ENCODE measurements at regions not wholly inside any gene's neighbourhood (a gene's known extent, or its start where the extent isn't known, plus 50 kb on each side); places are given as distances from the start of the nearest gene placed in this dataset.
"Not testable (repeated sequence)": the region's sequence is repeated elsewhere in the genome, so short reads cannot be mapped to it uniquely, and the experiment has no call there.

- H3K27me3 ChIP-seq (ENCODE audit: control insufficient read depth, insufficient read depth, low read length); H3K9me3 ChIP-seq (replicated peaks; ENCODE audit: control insufficient read depth, low read depth, low read length); H3K4me1 ChIP-seq (ENCODE audit: control insufficient read depth, insufficient read depth, low read length); H3K27ac ChIP-seq (ENCODE audit: low read length); H3K36me3 ChIP-seq (ENCODE audit: control insufficient read depth, insufficient read depth, low read length); H3K4me3 ChIP-seq (ENCODE audit: low read length); DNase-seq: not testable (repeated sequence)
- WGBS (ENCODE audit: insufficient coverage): no CpG with 5 or more reads among the region's 8 CpGs
These were observed 221.0 kb upstream of the LINC00305 start for GRCh38 chr18:64369830-64370440.

- no CpG with 5 or more reads among the region's 4 CpGs for WGBS (ENCODE audit: insufficient coverage)
- Histone ChIP-seq H3K4me1 (ENCODE audit: control insufficient read depth, insufficient read depth, low read length) (no peaks in the 10 kb centered on the region), H3K27me3 (ENCODE audit: control insufficient read depth, insufficient read depth, low read length) (no peaks in the 10 kb centered on the region), H3K36me3 (ENCODE audit: control insufficient read depth, insufficient read depth, low read length) (no peaks in the 10 kb centered on the region), H3K4me3 (ENCODE audit: low read length) (no peak overlapping the region), H3K9me3 (replicated peaks; ENCODE audit: control insufficient read depth, low read depth, low read length) (peaks cover 9% of the 10 kb centered on the region), H3K27ac (ENCODE audit: low read length) (peak overlapping the region; percentile 42)
- peak; percentile 5 for DNase-seq
These were observed 216.2 kb upstream of the LINC00305 start for GRCh38 chr18:64365106-64365505.

DNA sequence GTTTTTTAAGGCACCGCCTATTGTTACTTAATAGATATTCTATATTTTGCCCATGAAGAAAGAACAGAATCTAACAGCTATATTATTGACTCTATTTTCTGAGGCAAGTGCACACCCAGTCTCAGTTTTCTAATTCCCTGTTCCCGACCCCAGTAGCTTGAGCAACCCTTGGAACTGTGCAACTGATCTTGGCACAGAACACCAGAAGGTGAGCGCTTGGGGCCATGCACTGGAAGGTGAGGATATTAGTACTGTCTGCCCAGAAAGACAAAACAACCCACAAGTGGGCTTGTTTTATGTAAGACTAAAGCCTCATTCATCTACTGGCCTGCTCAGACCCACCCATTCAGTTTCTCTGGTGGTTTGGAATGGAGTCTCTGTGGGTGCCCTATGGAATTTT, 188.8 kb upstream of the LINC00305 start:
- no peaks in the 10 kb centered on the region for H3K27me3 ChIP-seq (ENCODE audit: control insufficient read depth, insufficient read depth, low read length)
- H3K9me3 ChIP-seq (replicated peaks; ENCODE audit: control insufficient read depth, low read depth, low read length): no peaks in the 10 kb centered on the region
- WGBS (ENCODE audit: insufficient coverage): no CpG with 5 or more reads among the region's 3 CpGs
- no peaks in the 10 kb centered on the region for H3K4me1 ChIP-seq (ENCODE audit: control insufficient read depth, insufficient read depth, low read length)
- no peak overlapping the region for H3K27ac ChIP-seq (ENCODE audit: low read length)
- no peaks in the 10 kb centered on the region for H3K36me3 ChIP-seq (ENCODE audit: control insufficient read depth, insufficient read depth, low read length)
- H3K4me3 ChIP-seq (ENCODE audit: low read length): no peak overlapping the region
- no peak for DNase-seq

DNA sequence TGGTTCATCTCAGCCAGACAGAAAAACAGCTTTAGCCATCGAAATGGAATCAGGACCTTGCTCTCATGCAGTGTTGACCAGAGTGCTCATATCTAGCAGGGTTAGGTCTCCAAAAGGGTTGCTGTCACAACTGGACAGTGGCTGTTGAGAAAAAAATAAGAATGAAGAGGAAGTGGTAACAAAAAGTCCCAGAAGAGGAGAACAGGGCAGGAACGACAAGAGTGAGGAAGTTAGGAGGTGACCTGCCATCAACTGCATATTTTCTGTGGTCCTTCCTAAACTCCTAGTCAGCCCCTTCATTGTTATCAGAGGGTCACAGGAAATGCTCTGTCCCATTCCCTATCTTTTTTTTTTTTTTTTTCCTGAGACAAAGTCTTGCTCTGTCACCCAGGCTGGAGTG, 188.1 kb upstream of the LINC00305 start:
- WGBS (ENCODE audit: insufficient coverage): 92% methylated on average over 1 of the region's 2 CpGs
- no peaks in the 10 kb centered on the region for H3K9me3 ChIP-seq (replicated peaks; ENCODE audit: control insufficient read depth, low read depth, low read length)
- H3K27ac ChIP-seq (ENCODE audit: low read length): no peak overlapping the region
- no peaks in the 10 kb centered on the region for H3K4me1 ChIP-seq (ENCODE audit: control insufficient read depth, insufficient read depth, low read length)
- no peaks in the 10 kb centered on the region for H3K27me3 ChIP-seq (ENCODE audit: control insufficient read depth, insufficient read depth, low read length)
- no peak overlapping the region for H3K4me3 ChIP-seq (ENCODE audit: low read length)
- DNase-seq: no peak
- H3K36me3 ChIP-seq (ENCODE audit: control insufficient read depth, insufficient read depth, low read length): no peaks in the 10 kb centered on the region

GRCh38 chr18:64334748-64335147, 185.9 kb upstream of the LINC00305 start:
- Histone ChIP-seq H3K36me3 (ENCODE audit: control insufficient read depth, insufficient read depth, low read length) (no peaks in the 10 kb centered on the region), H3K4me1 (ENCODE audit: control insufficient read depth, insufficient read depth, low read length) (no peaks in the 10 kb centered on the region), H3K27me3 (ENCODE audit: control insufficient read depth, insufficient read depth, low read length) (no peaks in the 10 kb centered on the region), H3K9me3 (replicated peaks; ENCODE audit: control insufficient read depth, low read depth, low read length) (no peaks in the 10 kb centered on the region), H3K27ac (ENCODE audit: low read length) (no peak overlapping the region), H3K4me3 (ENCODE audit: low read length) (no peak overlapping the region)
- no CpG with 5 or more reads among the region's 2 CpGs for WGBS (ENCODE audit: insufficient coverage)
- DNase-seq: no peak

- DNase-seq: no peak
- H3K27me3 ChIP-seq (ENCODE audit: control insufficient read depth, insufficient read depth, low read length): no peaks in the 10 kb centered on the region
- no peaks in the 10 kb centered on the region for H3K36me3 ChIP-seq (ENCODE audit: control insufficient read depth, insufficient read depth, low read length)
- H3K4me1 ChIP-seq (ENCODE audit: control insufficient read depth, insufficient read depth, low read length): no peaks in the 10 kb centered on the region
- H3K27ac ChIP-seq (ENCODE audit: low read length): no peak overlapping the region
- no CpG with 5 or more reads among the region's 3 CpGs for WGBS (ENCODE audit: insufficient coverage)
- H3K4me3 ChIP-seq (ENCODE audit: low read length): no peak overlapping the region
- no peaks in the 10 kb centered on the region for H3K9me3 ChIP-seq (replicated peaks; ENCODE audit: control insufficient read depth, low read depth, low read length)
These were observed 184.7 kb upstream of the LINC00305 start for GRCh38 chr18:64333584-64333983.

DNA sequence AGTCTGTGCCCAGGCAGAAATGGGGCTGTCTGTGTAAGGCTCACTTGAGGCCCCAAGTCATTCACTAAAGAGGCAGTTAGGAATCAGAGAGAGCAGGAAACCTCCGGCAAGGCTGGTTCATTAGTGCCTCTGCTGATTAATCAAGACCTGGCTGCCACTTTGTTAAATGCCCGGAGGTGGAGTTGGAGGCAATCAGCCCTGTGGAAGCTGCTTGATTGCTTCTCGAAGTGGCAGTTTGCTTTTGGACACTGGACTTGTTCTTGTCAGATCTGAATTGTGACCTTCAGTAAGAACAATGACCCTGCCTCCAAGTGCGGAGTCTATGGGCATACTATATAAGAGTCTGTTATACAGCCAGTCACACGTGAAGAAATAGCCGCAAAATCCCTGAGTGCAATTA, 183.9 kb upstream of the LINC00305 start:
- Histone ChIP-seq H3K27me3 (ENCODE audit: control insufficient read depth, insufficient read depth, low read length) (no peaks in the 10 kb centered on the region), H3K27ac (ENCODE audit: low read length) (peak overlapping the region; percentile 13), H3K4me1 (ENCODE audit: control insufficient read depth, insufficient read depth, low read length) (no peaks in the 10 kb centered on the region), H3K4me3 (ENCODE audit: low read length) (no peak overlapping the region), H3K9me3 (replicated peaks; ENCODE audit: control insufficient read depth, low read depth, low read length) (no peaks in the 10 kb centered on the region), H3K36me3 (ENCODE audit: control insufficient read depth, insufficient read depth, low read length) (no peaks in the 10 kb centered on the region)
- WGBS (ENCODE audit: insufficient coverage): 65% methylated on average over 2 of the region's 6 CpGs
- DNase-seq: no peak

GRCh38 chr18:64331419-64331818, 182.5 kb upstream of the LINC00305 start:
- WGBS (ENCODE audit: insufficient coverage): no CpG with 5 or more reads among the region's 1 CpG
- no peak overlapping the region for H3K27ac ChIP-seq (ENCODE audit: low read length)
- no peaks in the 10 kb centered on the region for H3K36me3 ChIP-seq (ENCODE audit: control insufficient read depth, insufficient read depth, low read length)
- H3K4me1 ChIP-seq (ENCODE audit: control insufficient read depth, insufficient read depth, low read length): no peaks in the 10 kb centered on the region
- H3K4me3 ChIP-seq (ENCODE audit: low read length): no peak overlapping the region
- no peaks in the 10 kb centered on the region for H3K9me3 ChIP-seq (replicated peaks; ENCODE audit: control insufficient read depth, low read depth, low read length)
- no peaks in the 10 kb centered on the region for H3K27me3 ChIP-seq (ENCODE audit: control insufficient read depth, insufficient read depth, low read length)
- no peak for DNase-seq

DNA sequence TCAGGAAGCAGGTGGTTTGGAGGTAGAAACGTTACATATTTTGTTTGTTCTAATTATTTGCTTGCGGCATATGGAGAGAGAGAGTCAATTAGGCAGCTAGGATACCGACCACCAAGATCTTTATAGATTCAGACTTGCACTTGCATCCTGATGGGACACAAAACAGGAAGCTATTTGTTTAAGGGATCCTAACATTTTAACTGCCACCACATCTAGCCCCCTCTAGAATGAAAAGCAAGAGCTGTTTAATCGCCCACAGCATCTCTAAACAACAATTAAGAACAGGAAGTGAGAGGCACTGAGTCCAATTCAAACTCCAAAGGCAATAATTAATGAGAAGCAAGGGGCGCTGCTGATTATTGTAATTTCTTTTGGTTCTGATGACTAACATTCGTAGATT, 182.0 kb upstream of the LINC00305 start:
- no CpG with 5 or more reads among the region's 6 CpGs for WGBS (ENCODE audit: insufficient coverage)
- Histone ChIP-seq H3K9me3 (replicated peaks; ENCODE audit: control insufficient read depth, low read depth, low read length) (no peaks in the 10 kb centered on the region), H3K4me3 (ENCODE audit: low read length) (no peak overlapping the region), H3K27me3 (ENCODE audit: control insufficient read depth, insufficient read depth, low read length) (no peaks in the 10 kb centered on the region), H3K4me1 (ENCODE audit: control insufficient read depth, insufficient read depth, low read length) (no peaks in the 10 kb centered on the region), H3K27ac (ENCODE audit: low read length) (no peak overlapping the region), H3K36me3 (ENCODE audit: control insufficient read depth, insufficient read depth, low read length) (no peaks in the 10 kb centered on the region)
- no peak for DNase-seq

DNA sequence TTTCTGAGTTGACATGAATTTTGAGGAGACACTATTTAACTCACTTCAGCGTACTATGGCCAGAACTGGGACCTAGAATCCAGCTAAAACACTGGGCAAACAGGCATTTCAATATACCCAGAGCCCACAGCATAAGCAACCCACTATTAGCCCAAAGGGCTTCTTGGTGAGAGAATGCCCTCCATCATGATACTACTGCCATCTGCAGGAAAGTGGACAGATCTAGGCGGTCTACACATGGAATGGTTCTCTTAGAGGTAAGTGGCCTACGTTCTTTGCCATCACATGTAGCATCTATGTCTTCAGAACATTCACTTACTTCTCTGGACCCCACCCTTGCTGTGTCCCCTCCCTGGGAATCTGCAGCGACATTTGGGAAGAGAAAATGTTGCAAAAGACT, 181.3 kb upstream of the LINC00305 start:
- H3K4me1 ChIP-seq (ENCODE audit: control insufficient read depth, insufficient read depth, low read length): no peaks in the 10 kb centered on the region
- DNase-seq: no peak
- no peak overlapping the region for H3K27ac ChIP-seq (ENCODE audit: low read length)
- H3K9me3 ChIP-seq (replicated peaks; ENCODE audit: control insufficient read depth, low read depth, low read length): no peaks in the 10 kb centered on the region
- no peak overlapping the region for H3K4me3 ChIP-seq (ENCODE audit: low read length)
- 100% methylated on average over 1 of the region's 4 CpGs for WGBS (ENCODE audit: insufficient coverage)
- no peaks in the 10 kb centered on the region for H3K36me3 ChIP-seq (ENCODE audit: control insufficient read depth, insufficient read depth, low read length)
- no peaks in the 10 kb centered on the region for H3K27me3 ChIP-seq (ENCODE audit: control insufficient read depth, insufficient read depth, low read length)

DNA sequence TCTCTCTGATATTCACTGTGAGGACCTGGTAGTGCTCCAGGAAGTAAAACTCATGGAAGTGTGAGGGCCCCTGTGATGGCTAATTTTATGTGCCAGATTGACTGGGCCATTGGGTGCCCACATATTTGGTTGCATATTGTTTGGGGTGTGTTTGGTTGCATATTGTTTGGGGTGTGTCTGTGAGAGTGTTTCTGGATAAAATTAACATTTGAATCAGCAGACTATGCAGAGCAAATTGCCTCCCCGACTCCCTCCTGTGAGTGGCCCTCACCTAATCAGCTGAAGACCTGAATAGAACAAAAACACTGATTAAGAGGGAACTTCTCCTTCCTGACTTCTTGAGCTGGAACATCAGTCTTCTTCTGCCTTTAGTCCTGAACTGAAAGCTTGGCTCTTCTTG, 173.3 kb upstream of the LINC00305 start:
- no peaks in the 10 kb centered on the region for H3K9me3 ChIP-seq (replicated peaks; ENCODE audit: control insufficient read depth, low read depth, low read length)
- 100% methylated on average over 1 of the region's 1 CpG for WGBS (ENCODE audit: insufficient coverage)
- no peaks in the 10 kb centered on the region for H3K36me3 ChIP-seq (ENCODE audit: control insufficient read depth, insufficient read depth, low read length)
- H3K27ac ChIP-seq (ENCODE audit: low read length): no peak overlapping the region
- H3K4me3 ChIP-seq (ENCODE audit: low read length): no peak overlapping the region
- no peaks in the 10 kb centered on the region for H3K4me1 ChIP-seq (ENCODE audit: control insufficient read depth, insufficient read depth, low read length)
- H3K27me3 ChIP-seq (ENCODE audit: control insufficient read depth, insufficient read depth, low read length): no peaks in the 10 kb centered on the region
- no peak for DNase-seq

All from muscle of leg (tissue), 3 donors.